ENCODE measurements at regions not wholly inside any gene's neighbourhood (a gene's known extent, or its start where the extent isn't known, plus 50 kb on each side); places are given as distances from the start of the nearest gene placed in this dataset.
"Not testable (repeated sequence)": the region's sequence is repeated elsewhere in the genome, so short reads cannot be mapped to it uniquely, and the experiment has no call there.

DNA sequence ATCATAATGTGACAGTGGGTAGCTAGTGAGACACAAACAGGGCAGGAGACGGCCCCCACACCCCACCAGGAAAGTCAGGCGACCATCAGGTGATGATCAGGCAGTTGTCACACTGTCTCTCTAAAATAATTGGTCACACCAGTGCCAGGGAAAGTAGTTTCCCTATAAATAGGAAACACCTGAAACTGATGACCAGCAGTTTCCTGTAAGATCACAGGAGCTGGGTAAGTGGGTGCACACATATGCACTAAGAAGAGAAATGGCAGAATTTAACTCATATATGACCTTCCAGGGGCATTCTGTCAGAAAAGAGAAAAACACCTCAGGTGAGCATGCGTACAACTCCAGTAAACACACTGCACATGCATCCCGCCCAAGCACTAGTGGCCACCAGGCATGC lies 620.5 kb upstream of the GHITM start:
- no peaks in the 10 kb centered on the region for H3K9me3 ChIP-seq (replicated peaks; ENCODE audit: control insufficient read depth, insufficient read depth, low read length)
- CTCF ChIA-PET = interaction anchor here (1.1 kb wide), 1 partner anchor 21 kb away, joined by 3 read pairs; no protein-coding TSS in a partner anchor
- no peaks in the 10 kb centered on the region for H3K79me2 ChIP-seq (ENCODE audit: control insufficient read depth, insufficient read depth, low read length)
- TF ChIP-seq GATA2 (IDR thresholded peaks at IDR 0.05; ENCODE audit: insufficient read depth, insufficient read length, low read depth, low read length) (no peak), POLR2AphosphoS5 (IDR thresholded peaks at IDR 0.05; ENCODE audit: insufficient read depth, low read depth, low read length) (no peak), JUN (IDR thresholded peaks at IDR 0.05; ENCODE audit: borderline replicate concordance, insufficient read depth, insufficient read length, low read depth) (no peak)
- TF ChIP-seq, protein P1, sequence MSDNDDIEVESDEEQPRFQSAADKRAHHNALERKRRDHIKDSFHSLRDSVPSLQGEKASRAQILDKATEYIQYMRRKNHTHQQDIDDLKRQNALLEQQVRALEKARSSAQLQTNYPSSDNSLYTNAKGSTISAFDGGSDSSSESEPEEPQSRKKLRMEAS (IDR thresholded peaks at IDR 0.05; ENCODE audit: insufficient read depth, insufficient read length) = no peak
- H3K27me3 ChIP-seq (ENCODE audit: control insufficient read depth in 2 of 2, insufficient read depth in 2 of 2, low read length in 2 of 2) = no peaks in the 10 kb centered on the region
- no peaks in the 10 kb centered on the region for H3K9me1 ChIP-seq (replicated peaks; ENCODE audit: control insufficient read depth, extremely low read depth, insufficient read depth, low read length)
- H3K4me2 ChIP-seq (ENCODE audit: insufficient read depth, low read length) = no peak overlapping the region
- H3K27ac ChIP-seq (ENCODE audit: insufficient read depth, low read depth, low read length) = no peak overlapping the region
- DNase-seq (ENCODE audit: low read depth, low spot score) = no peak
- no peak overlapping the region for H3K9ac ChIP-seq (replicated peaks; ENCODE audit: extremely low read depth, insufficient read depth, low read length)
- dilution Hi-C loops (cut with MboI; ENCODE audit: extremely low pct_ligation_motif_present, low sequenced_read_pairs) (no loop called here), intact Hi-C loops (cut with micrococcal nuclease) (no loop called here)
- BruUV-seq (replicated peaks) = no TSS peak
- POLR2A ChIA-PET = no interaction called here
- H3K4me1 ChIP-seq (ENCODE audit: control insufficient read depth, extremely low read depth, insufficient read depth, low read length) = no peaks in the 10 kb centered on the region
- H4K20me1 ChIP-seq (replicated peaks; ENCODE audit: control insufficient read depth, extremely low read depth, insufficient read depth, low read length) = no peaks in the 10 kb centered on the region
- no peak overlapping the region for H2AFZ ChIP-seq (ENCODE audit: low read depth, low read length)
- no peaks in the 10 kb centered on the region for H3K36me3 ChIP-seq (ENCODE audit: control insufficient read depth in 2 of 2, extremely low read depth in 1 of 2, insufficient read depth in 2 of 2, low read length in 2 of 2)
- no peak overlapping the region for H3K4me3 ChIP-seq (replicated peaks in 1 of 3; ENCODE audit: insufficient read depth in 1 of 3, low read depth in 1 of 3, low read length in 3 of 3)
- no peak for FAIRE-seq

DNA sequence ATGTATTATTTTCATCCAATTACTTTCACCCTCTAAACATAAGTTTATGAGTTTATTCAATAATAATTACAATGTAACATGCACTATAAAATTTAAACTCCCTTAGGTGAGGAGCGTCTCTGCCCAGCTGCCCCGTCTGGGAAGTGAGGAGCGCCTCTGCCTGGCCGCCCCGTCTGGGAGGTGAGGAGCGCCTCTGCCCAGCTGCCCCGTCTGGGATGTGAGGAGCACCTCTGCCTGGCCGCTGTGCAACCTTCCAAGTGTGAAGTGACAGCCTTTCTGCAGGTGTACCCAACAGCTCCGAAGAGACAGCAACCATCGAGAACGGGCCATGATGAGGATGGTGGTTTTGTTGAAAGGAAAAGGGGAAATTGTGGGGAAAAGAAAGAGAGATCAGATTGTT lies 618.9 kb upstream of the GHITM start:
- H3K27me3 ChIP-seq (ENCODE audit: control insufficient read depth in 2 of 2, insufficient read depth in 2 of 2, low read length in 2 of 2); POLR2A ChIA-PET; H3K4me2 ChIP-seq (ENCODE audit: insufficient read depth, low read length); H3K4me1 ChIP-seq (ENCODE audit: control insufficient read depth, extremely low read depth, insufficient read depth, low read length); H3K4me3 ChIP-seq (replicated peaks in 1 of 3; ENCODE audit: insufficient read depth in 1 of 3, low read depth in 1 of 3, low read length in 3 of 3); intact Hi-C loops (cut with micrococcal nuclease); H3K79me2 ChIP-seq (ENCODE audit: control insufficient read depth, insufficient read depth, low read length); H3K9me3 ChIP-seq (replicated peaks; ENCODE audit: control insufficient read depth, insufficient read depth, low read length); H4K20me1 ChIP-seq (replicated peaks; ENCODE audit: control insufficient read depth, extremely low read depth, insufficient read depth, low read length); BruUV-seq (replicated peaks); FAIRE-seq; H3K9ac ChIP-seq (replicated peaks; ENCODE audit: extremely low read depth, insufficient read depth, low read length); CTCF ChIA-PET; DNase-seq (ENCODE audit: low read depth, low spot score); H3K9me1 ChIP-seq (replicated peaks; ENCODE audit: control insufficient read depth, extremely low read depth, insufficient read depth, low read length); H3K27ac ChIP-seq (ENCODE audit: insufficient read depth, low read depth, low read length); H3K36me3 ChIP-seq (ENCODE audit: control insufficient read depth in 2 of 2, extremely low read depth in 1 of 2, insufficient read depth in 2 of 2, low read length in 2 of 2); dilution Hi-C loops (cut with MboI; ENCODE audit: extremely low pct_ligation_motif_present, low sequenced_read_pairs); H2AFZ ChIP-seq (ENCODE audit: low read depth, low read length): not testable (repeated sequence)

All from endothelial cell of umbilical vein (primary cell).